ENCODE measurements at regions not wholly inside any gene's neighbourhood (a gene's known extent, or its start where the extent isn't known, plus 50 kb on each side); places are given as distances from the start of the nearest gene placed in this dataset.

- ATAC-seq (ENCODE audit: low FRiP score): no peak
Observed at GRCh38 chr9:84447305-84447704, 106.7 kb upstream of the SLC28A3 start.

GRCh38 chr9:84450029-84450428 is 109.5 kb upstream of the SLC28A3 start:
- no peak for TF ChIP-seq CTCF (IDR thresholded peaks at IDR 0.05)
- DNase-seq (ENCODE audit: low spot score): no peak
- ATAC-seq (ENCODE audit: low FRiP score): no peak

More at GRCh38 chr9:84447305-84447704, 106.7 kb upstream of the SLC28A3 start:
- no peak for DNase-seq (ENCODE audit: low spot score)
- TF ChIP-seq CTCF (IDR thresholded peaks at IDR 0.05): no peak

GRCh38 chr9:84456527-84456926 is 116.0 kb upstream of the SLC28A3 start:
- ATAC-seq (ENCODE audit: low FRiP score) (no peak), DNase-seq (ENCODE audit: low spot score) (no peak)
- TF ChIP-seq CTCF (IDR thresholded peaks at IDR 0.05): no peak

GRCh38 chr9:84460695-84461094 is 120.1 kb upstream of the SLC28A3 start:
- TF ChIP-seq CTCF (IDR thresholded peaks at IDR 0.05): no peak
- ATAC-seq (ENCODE audit: low FRiP score) (no peak), DNase-seq (ENCODE audit: low spot score) (no peak)

GRCh38 chr9:84463272-84463671 is 122.7 kb upstream of the SLC28A3 start:
- TF ChIP-seq CTCF (IDR thresholded peaks at IDR 0.05): no peak
- ATAC-seq (ENCODE audit: low FRiP score): no peak
- DNase-seq (ENCODE audit: low spot score): no peak

- DNase-seq (ENCODE audit: low spot score): no peak
- no peak for ATAC-seq (ENCODE audit: low FRiP score)
- no peak for TF ChIP-seq CTCF (IDR thresholded peaks at IDR 0.05)
Observed at GRCh38 chr9:84466580-84467285, 126.2 kb upstream of the SLC28A3 start.

GRCh38 chr9:84471816-84472215 is 131.3 kb upstream of the SLC28A3 start:
- no peak for DNase-seq (ENCODE audit: low spot score)
- no peak for TF ChIP-seq CTCF (IDR thresholded peaks at IDR 0.05)
- ATAC-seq (ENCODE audit: low FRiP score): no peak
